SK-N-SH (cell line): ENCODE measurements at regions not wholly inside any gene's neighbourhood (a gene's known extent, or its start where the extent isn't known, plus 50 kb on each side); places are given as distances from the start of the nearest gene placed in this dataset.

ENCODE experiments used
- CTCF ChIA-PET: fragments of 300-600, 350-600 bp; formaldehyde crosslinking; extraction: SDS; loops from one replicate; lab custom pipeline; 2021; lab: Yijun Ruan, JAX
- POLR2A ChIA-PET: fragments of 350-600 bp; sonication (Branson Sonifier 250); formaldehyde crosslinking; extraction: SDS; loops from one replicate; lab custom pipeline; 2020; ENCODE audit warnings: antibody characterized with exemption, inconsistent platforms; lab: Yijun Ruan, JAX
- DNase-seq: peaks from one replicate; pipeline ENCODE4 v3.0.0; 2012
- H2AFZ ChIP-seq: fragments of 200-600 bp; sonication (generic); 2 replicates; pipeline ENCODE4 v1.8.1; 2016; ENCODE audit warnings: antibody characterized with exemption, mild to moderate bottlenecking, low read depth
- H3F3A ChIP-seq: fragments of 200-600 bp; sonication (generic); replicated peaks from 2 replicates; pipeline ENCODE3; 2016; ENCODE audit warnings: antibody characterized with exemption, mild to moderate bottlenecking; ENCODE audit not compliant: insufficient read depth
- H3K27ac ChIP-seq, 2 experiments: fragments of 200-500 bp in 1 of 2; fragments of 200-600 bp in 1 of 2; sonication (Bioruptor generic) in 1 of 2; sonication (generic), shearing (Covaris generic) in 1 of 2; 2 replicates each; pipeline versions ENCODE4 v1.5.1 to v1.6.1; 2014 to 2016; ENCODE audit warnings: low read depth in 2 of 2, inconsistent platforms in 1 of 2, low read length in 1 of 2, mild to moderate bottlenecking in 1 of 2, mixed read lengths in 1 of 2
- H3K27me3 ChIP-seq: fragments of 200-600 bp; sonication (generic), shearing (Covaris generic); 2 replicates; pipeline ENCODE4 v1.6.1; 2016; ENCODE audit warnings: mixed run types; ENCODE audit not compliant: insufficient read depth
- H3K36me3 ChIP-seq, 2 experiments: fragments of 200-500 bp in 1 of 2; fragments of 200-600 bp in 1 of 2; sonication (Bioruptor generic) in 1 of 2; sonication (generic) in 1 of 2; replicated peaks in 1 of 2; 2 replicates each; pipeline versions ENCODE3 to v1.5.1; 2014 to 2016; ENCODE audit warnings: low read length in 1 of 2, mild to moderate bottlenecking in 1 of 2; ENCODE audit not compliant: insufficient read depth in 2 of 2, control insufficient read depth in 1 of 2
- H3K4me1 ChIP-seq, 2 experiments: fragments of 200-500 bp in 1 of 2; fragments of 200-600 bp in 1 of 2; sonication (Bioruptor generic) in 1 of 2; sonication (generic), shearing (Covaris generic) in 1 of 2; 2 replicates each; pipeline versions ENCODE4 v1.5.1 to v1.6.1; 2014 to 2016; ENCODE audit warnings: low read depth in 1 of 2, low read length in 1 of 2, mixed run types in 1 of 2; ENCODE audit not compliant: insufficient read depth in 2 of 2, control insufficient read depth in 1 of 2
- H3K4me2 ChIP-seq: fragments of 200-600 bp; sonication (generic), shearing (Covaris generic); 2 replicates; pipeline ENCODE4 v1.6.1; 2017; ENCODE audit warnings: mixed run types
- H3K4me3 ChIP-seq, 2 experiments: fragments of 200-500 bp in 1 of 2; fragments of 200-600 bp in 1 of 2; sonication (Bioruptor generic) in 1 of 2; sonication (generic), shearing (Covaris generic) in 1 of 2; 2 replicates each; pipeline versions ENCODE4 v1.5.1 to v1.8.1; 2014 to 2016; ENCODE audit warnings: low read depth in 2 of 2, inconsistent platforms in 1 of 2, low read length in 1 of 2, mild to moderate bottlenecking in 1 of 2, mixed read lengths in 1 of 2, moderate library complexity in 1 of 2
- H3K79me2 ChIP-seq: fragments of 200-600 bp; sonication (generic); 2 replicates; pipeline ENCODE4 v1.8.1; 2017; ENCODE audit warnings: mild to moderate bottlenecking; ENCODE audit not compliant: insufficient read depth
- H3K9ac ChIP-seq: fragments of 200-600 bp; sonication (generic); 2 replicates; pipeline ENCODE4 v1.6.1; 2017; ENCODE audit warnings: mixed run types
- H3K9me2 ChIP-seq: fragments of 200-600 bp; sonication (generic); 2 replicates; pipeline ENCODE4 v1.6.1; 2017; ENCODE audit warnings: mixed run types
- H3K9me3 ChIP-seq: fragments of 200-600 bp; sonication (generic); 2 replicates; pipeline ENCODE4 v1.6.1; 2017; ENCODE audit warnings: mixed run types, mild to moderate bottlenecking, moderate library complexity
- H4K20me1 ChIP-seq: fragments of 200-600 bp; sonication (generic); 2 replicates; pipeline ENCODE4 v1.6.1; 2017; ENCODE audit warnings: mild to moderate bottlenecking, mixed run types; ENCODE audit not compliant: insufficient read depth
- EZH2phosphoT487 ChIP-seq: fragments of 200-600 bp; sonication (generic); IDR thresholded peaks from 2 replicates; pipeline ENCODE4 v1.6.1; 2017; ENCODE audit warnings: low read depth, mixed run types, mild to moderate bottlenecking, antibody characterized with exemption, moderate library complexity, borderline replicate concordance
- FOSL2 ChIP-seq: IDR thresholded peaks from 2 replicates; pipeline ENCODE4 v1.4.0; 2012; ENCODE audit warnings: low read depth, mild to moderate bottlenecking, moderate library complexity, borderline replicate concordance
- FOXJ3 ChIP-seq: sonication (generic); formaldehyde crosslinking; IDR thresholded peaks from 2 replicates; pipeline ENCODE4 v1.5.1; 2020; ENCODE audit warnings: mild to moderate bottlenecking, missing genetic modification reagents
- JUND ChIP-seq: IDR thresholded peaks from 2 replicates; pipeline ENCODE4 v1.4.0; 2012
- NFIC ChIP-seq: IDR thresholded peaks from 2 replicates; pipeline ENCODE4 v1.4.0; 2012; ENCODE audit warnings: borderline replicate concordance
- NRF1 ChIP-seq: IDR thresholded peaks from 2 replicates; pipeline ENCODE4 v1.6.1; 2012; ENCODE audit warnings: low read depth, mild to moderate bottlenecking, low read length
- PBX3 ChIP-seq: IDR thresholded peaks from 2 replicates; pipeline ENCODE4; 2012
- RCOR1 ChIP-seq: fragments of 150-350 bp; IDR thresholded peaks from 2 replicates; pipeline ENCODE4 v1.6.1; 2017; ENCODE audit warnings: antibody characterized with exemption, low read length
- RXRA ChIP-seq: IDR thresholded peaks from 2 replicates; pipeline ENCODE4 v1.4.0; 2012; ENCODE audit warnings: low read depth, mild to moderate bottlenecking, borderline replicate concordance
- SIN3A ChIP-seq: IDR thresholded peaks from 2 replicates; pipeline ENCODE4 v1.6.1; 2012; ENCODE audit warnings: low read depth, mild to moderate bottlenecking, low read length, moderate library complexity, borderline replicate concordance
- TAF1 ChIP-seq: IDR thresholded peaks from 2 replicates; pipeline ENCODE4 v1.6.1; 2012; ENCODE audit warnings: low read depth, mild to moderate bottlenecking, low read length, moderate library complexity, borderline replicate concordance
- TEAD4 ChIP-seq: IDR thresholded peaks from 2 replicates; pipeline ENCODE4 v1.4.0; 2012; ENCODE audit warnings: mild to moderate bottlenecking, borderline replicate concordance; ENCODE audit not compliant: insufficient read depth
- WGBS: methylation state at CpG from one replicate; pipeline ENCODE4 v1.1.6; 2017; ENCODE audit warnings: low lambda C conversion rate; 5-methylcytosine and 5-hydroxymethylcytosine counted together
- TF ChIP-seq, protein P1 (sequence below): fragments of 200-600 bp; sonication (generic); IDR thresholded peaks from 2 replicates; pipeline ENCODE4 v1.6.1; 2017; ENCODE audit warnings: antibody characterized with exemption, mild to moderate bottlenecking, moderate library complexity
- TF ChIP-seq, protein P2 (sequence below): fragments of 150-350 bp; IDR thresholded peaks from 2 replicates; pipeline ENCODE4 v1.6.1; 2017; ENCODE audit warnings: antibody characterized with exemption, low read length, low read depth, borderline replicate concordance
- TF ChIP-seq, protein P3 (sequence below): IDR thresholded peaks from 2 replicates; pipeline ENCODE4 v1.4.0; 2012; ENCODE audit warnings: low read depth, borderline replicate concordance
- TF ChIP-seq, protein P4 (sequence below): IDR thresholded peaks from 2 replicates; pipeline ENCODE4 v1.4.0; 2012; ENCODE audit warnings: low read depth, borderline replicate concordance

GRCh38 chr18:78912336-78912735 is 67.3 kb upstream of the SALL3 start:
- Histone ChIP-seq H3K36me3 (no peaks in the 10 kb centered on the region), H3K27me3 (peaks cover 40% of the 10 kb centered on the region; the same call in 1 of the 2 replicates), H3K9me2 (no peaks in the 10 kb centered on the region), H3K4me1 (no peaks in the 10 kb centered on the region), H4K20me1 (no peaks in the 10 kb centered on the region), H3K9me3 (no peaks in the 10 kb centered on the region), H3K9ac (no peak overlapping the region), H2AFZ (no peak overlapping the region), H3K4me2 (no peak overlapping the region), H3F3A (no peaks in the 10 kb centered on the region), H3K4me3 (no peak overlapping the region), H3K79me2 (no peaks in the 10 kb centered on the region), H3K27ac (no peak overlapping the region)
- POLR2A ChIA-PET = no interaction called here
- DNase-seq = no peak
- WGBS = 5% methylated on average over 6 of the region's 7 CpGs
- CTCF ChIA-PET = no interaction called here
- TF ChIP-seq EZH2phosphoT487 = no peak
- no peak for TF ChIP-seq TAF1
- TF ChIP-seq, protein P1, sequence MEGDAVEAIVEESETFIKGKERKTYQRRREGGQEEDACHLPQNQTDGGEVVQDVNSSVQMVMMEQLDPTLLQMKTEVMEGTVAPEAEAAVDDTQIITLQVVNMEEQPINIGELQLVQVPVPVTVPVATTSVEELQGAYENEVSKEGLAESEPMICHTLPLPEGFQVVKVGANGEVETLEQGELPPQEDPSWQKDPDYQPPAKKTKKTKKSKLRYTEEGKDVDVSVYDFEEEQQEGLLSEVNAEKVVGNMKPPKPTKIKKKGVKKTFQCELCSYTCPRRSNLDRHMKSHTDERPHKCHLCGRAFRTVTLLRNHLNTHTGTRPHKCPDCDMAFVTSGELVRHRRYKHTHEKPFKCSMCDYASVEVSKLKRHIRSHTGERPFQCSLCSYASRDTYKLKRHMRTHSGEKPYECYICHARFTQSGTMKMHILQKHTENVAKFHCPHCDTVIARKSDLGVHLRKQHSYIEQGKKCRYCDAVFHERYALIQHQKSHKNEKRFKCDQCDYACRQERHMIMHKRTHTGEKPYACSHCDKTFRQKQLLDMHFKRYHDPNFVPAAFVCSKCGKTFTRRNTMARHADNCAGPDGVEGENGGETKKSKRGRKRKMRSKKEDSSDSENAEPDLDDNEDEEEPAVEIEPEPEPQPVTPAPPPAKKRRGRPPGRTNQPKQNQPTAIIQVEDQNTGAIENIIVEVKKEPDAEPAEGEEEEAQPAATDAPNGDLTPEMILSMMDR = no peak
- TF ChIP-seq, protein P2, sequence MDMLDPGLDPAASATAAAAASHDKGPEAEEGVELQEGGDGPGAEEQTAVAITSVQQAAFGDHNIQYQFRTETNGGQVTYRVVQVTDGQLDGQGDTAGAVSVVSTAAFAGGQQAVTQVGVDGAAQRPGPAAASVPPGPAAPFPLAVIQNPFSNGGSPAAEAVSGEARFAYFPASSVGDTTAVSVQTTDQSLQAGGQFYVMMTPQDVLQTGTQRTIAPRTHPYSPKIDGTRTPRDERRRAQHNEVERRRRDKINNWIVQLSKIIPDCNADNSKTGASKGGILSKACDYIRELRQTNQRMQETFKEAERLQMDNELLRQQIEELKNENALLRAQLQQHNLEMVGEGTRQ = no peak
- no peak for TF ChIP-seq RCOR1
- TF ChIP-seq, protein P3, sequence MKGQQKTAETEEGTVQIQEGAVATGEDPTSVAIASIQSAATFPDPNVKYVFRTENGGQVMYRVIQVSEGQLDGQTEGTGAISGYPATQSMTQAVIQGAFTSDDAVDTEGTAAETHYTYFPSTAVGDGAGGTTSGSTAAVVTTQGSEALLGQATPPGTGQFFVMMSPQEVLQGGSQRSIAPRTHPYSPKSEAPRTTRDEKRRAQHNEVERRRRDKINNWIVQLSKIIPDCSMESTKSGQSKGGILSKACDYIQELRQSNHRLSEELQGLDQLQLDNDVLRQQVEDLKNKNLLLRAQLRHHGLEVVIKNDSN = no peak
- no peak for TF ChIP-seq RXRA

GRCh38 chr18:78912844-78913243 is 66.8 kb upstream of the SALL3 start:
- H3K27ac ChIP-seq = no peak overlapping the region
- CTCF ChIA-PET = no interaction called here
- H3K4me3 ChIP-seq = no peak overlapping the region
- no peak for DNase-seq
- H3K4me1 ChIP-seq = no peaks in the 10 kb centered on the region
- no peaks in the 10 kb centered on the region for H3F3A ChIP-seq
- WGBS = 5% methylated on average over 9 of the region's 18 CpGs
- H3K79me2 ChIP-seq = no peaks in the 10 kb centered on the region
- POLR2A ChIA-PET = no interaction called here
- no peak overlapping the region for H2AFZ ChIP-seq
- no peaks in the 10 kb centered on the region for H3K9me2 ChIP-seq
- H3K4me2 ChIP-seq = no peak overlapping the region
- H3K9ac ChIP-seq = no peak overlapping the region
- no peaks in the 10 kb centered on the region for H3K36me3 ChIP-seq
- no peaks in the 10 kb centered on the region for H3K9me3 ChIP-seq
- TF ChIP-seq NFIC (no peak), PBX3 (no peak), TEAD4 (no peak), FOSL2 (no peak), FOXJ3 (CRISPR knock-in tag) (no peak), EZH2phosphoT487 (no peak), NRF1 (no peak), SIN3A (no peak), JUND (no peak)
- TF ChIP-seq, protein P4, sequence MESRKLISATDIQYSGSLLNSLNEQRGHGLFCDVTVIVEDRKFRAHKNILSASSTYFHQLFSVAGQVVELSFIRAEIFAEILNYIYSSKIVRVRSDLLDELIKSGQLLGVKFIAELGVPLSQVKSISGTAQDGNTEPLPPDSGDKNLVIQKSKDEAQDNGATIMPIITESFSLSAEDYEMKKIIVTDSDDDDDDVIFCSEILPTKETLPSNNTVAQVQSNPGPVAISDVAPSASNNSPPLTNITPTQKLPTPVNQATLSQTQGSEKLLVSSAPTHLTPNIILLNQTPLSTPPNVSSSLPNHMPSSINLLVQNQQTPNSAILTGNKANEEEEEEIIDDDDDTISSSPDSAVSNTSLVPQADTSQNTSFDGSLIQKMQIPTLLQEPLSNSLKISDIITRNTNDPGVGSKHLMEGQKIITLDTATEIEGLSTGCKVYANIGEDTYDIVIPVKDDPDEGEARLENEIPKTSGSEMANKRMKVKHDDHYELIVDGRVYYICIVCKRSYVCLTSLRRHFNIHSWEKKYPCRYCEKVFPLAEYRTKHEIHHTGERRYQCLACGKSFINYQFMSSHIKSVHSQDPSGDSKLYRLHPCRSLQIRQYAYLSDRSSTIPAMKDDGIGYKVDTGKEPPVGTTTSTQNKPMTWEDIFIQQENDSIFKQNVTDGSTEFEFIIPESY = no peak
- H3K27me3 ChIP-seq = peaks cover 40% of the 10 kb centered on the region; the same call in 1 of the 2 replicates
- H4K20me1 ChIP-seq = no peaks in the 10 kb centered on the region
